ENCODE measurements at regions not wholly inside any gene's neighbourhood (a gene's known extent, or its start where the extent isn't known, plus 50 kb on each side); places are given as distances from the start of the nearest gene placed in this dataset.

DNA sequence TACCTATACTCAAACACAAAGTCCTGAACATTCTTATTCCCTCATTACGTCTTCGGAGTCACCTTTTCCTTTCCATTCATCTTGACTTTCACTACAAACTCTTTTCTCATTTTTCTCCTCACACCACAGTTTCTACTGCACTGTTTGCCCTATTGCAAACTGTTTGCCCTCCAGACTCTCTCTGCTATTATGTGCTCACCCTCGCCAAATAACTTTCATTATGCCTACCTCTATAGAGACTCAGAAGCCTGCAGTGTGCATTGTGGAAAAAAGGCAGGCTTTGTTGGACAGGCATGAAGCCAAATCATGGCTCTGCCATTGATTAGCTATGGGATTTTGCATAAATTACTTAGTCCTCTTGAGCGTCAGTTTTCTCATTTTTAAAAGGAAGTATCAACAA lies 246.6 kb upstream of the CCDC196 start:
- DNase-seq (no peak), ATAC-seq (no peak)
- intact Hi-C loops (cut with DNase I): no loop called here
- WGBS, 4 donors: 86 to 93% (median 90%) methylated on average over 4 of the region's 4 CpGs
- peaks cover 0 to 8% (median 0%) of the 10 kb centered on the region in 12 donors for H3K4me1 ChIP-seq
- H3K4me3 ChIP-seq: no peak overlapping the region
- H3K27ac ChIP-seq: no peak overlapping the region
- peaks cover 0 to 14% (median 0%) of the 10 kb centered on the region in 9 donors for H3K27me3 ChIP-seq
- H3K36me3 ChIP-seq: no peaks in the 10 kb centered on the region
- TF ChIP-seq, protein P1, sequence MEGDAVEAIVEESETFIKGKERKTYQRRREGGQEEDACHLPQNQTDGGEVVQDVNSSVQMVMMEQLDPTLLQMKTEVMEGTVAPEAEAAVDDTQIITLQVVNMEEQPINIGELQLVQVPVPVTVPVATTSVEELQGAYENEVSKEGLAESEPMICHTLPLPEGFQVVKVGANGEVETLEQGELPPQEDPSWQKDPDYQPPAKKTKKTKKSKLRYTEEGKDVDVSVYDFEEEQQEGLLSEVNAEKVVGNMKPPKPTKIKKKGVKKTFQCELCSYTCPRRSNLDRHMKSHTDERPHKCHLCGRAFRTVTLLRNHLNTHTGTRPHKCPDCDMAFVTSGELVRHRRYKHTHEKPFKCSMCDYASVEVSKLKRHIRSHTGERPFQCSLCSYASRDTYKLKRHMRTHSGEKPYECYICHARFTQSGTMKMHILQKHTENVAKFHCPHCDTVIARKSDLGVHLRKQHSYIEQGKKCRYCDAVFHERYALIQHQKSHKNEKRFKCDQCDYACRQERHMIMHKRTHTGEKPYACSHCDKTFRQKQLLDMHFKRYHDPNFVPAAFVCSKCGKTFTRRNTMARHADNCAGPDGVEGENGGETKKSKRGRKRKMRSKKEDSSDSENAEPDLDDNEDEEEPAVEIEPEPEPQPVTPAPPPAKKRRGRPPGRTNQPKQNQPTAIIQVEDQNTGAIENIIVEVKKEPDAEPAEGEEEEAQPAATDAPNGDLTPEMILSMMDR (IDR thresholded peaks at IDR 0.05): no peak
- TF ChIP-seq POLR2A (IDR thresholded peaks at IDR 0.05): no peak
- H3K9me3 ChIP-seq: no peaks in the 10 kb centered on the region

DNA sequence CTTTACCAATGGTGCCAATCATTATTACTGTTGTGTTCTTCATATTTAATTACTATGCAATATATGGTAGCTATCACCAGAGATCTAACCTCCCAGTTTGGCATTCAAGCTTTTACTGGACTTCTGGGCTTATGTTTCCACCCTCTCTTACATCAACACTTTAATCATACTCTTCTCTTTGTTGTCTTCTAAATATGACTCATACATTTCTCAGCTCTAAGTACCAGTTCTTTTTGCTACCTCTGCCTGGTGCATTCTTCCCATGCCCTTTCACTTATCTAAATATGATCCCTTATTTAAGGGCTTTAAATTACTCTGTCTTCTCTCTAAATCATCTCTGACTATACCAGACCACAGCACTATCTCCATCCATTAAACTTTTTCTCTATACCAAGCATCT lies 246.1 kb upstream of the CCDC196 start:
- H3K27me3 ChIP-seq: peaks cover 0 to 9% (median 0%) of the 10 kb centered on the region in 9 donors
- ATAC-seq (no peak), DNase-seq (no peak)
- no peak overlapping the region for H3K27ac ChIP-seq
- no peaks in the 10 kb centered on the region for H3K9me3 ChIP-seq
- H3K4me3 ChIP-seq: no peak overlapping the region
- no peak for TF ChIP-seq POLR2A (IDR thresholded peaks at IDR 0.05)
- TF ChIP-seq, protein P1 (IDR thresholded peaks at IDR 0.05): no peak
- no peaks in the 10 kb centered on the region for H3K36me3 ChIP-seq
- peaks cover 0 to 8% (median 0%) of the 10 kb centered on the region in 12 donors for H3K4me1 ChIP-seq
- intact Hi-C loops (cut with DNase I): no loop called here

GRCh38 chr14:66242001-66242400 lies 244.2 kb upstream of the CCDC196 start:
- intact Hi-C loops (cut with DNase I): no loop called here
- no peak overlapping the region for H3K27ac ChIP-seq
- no peaks in the 10 kb centered on the region for H3K27me3 ChIP-seq
- DNase-seq: no peak
- ATAC-seq: no peak
- no peaks in the 10 kb centered on the region for H3K36me3 ChIP-seq
- no peak overlapping the region for H3K4me3 ChIP-seq
- H3K9me3 ChIP-seq: no peaks in the 10 kb centered on the region
- H3K4me1 ChIP-seq: peaks cover 0 to 8% (median 0%) of the 10 kb centered on the region in 12 donors
- 80 to 100% (median 87%) methylated on average over 1 of the region's 1 CpG for WGBS, 4 donors
- TF ChIP-seq POLR2A (IDR thresholded peaks at IDR 0.05): no peak
- TF ChIP-seq, protein P1 (IDR thresholded peaks at IDR 0.05): no peak

- no peaks in the 10 kb centered on the region for H3K4me1 ChIP-seq
- intact Hi-C loops (cut with DNase I): no loop called here
- WGBS, 4 donors: 82 to 86% (median 84%) methylated on average over 5 of the region's 5 CpGs
- no peak for ATAC-seq
- H3K9me3 ChIP-seq: no peaks in the 10 kb centered on the region
- TF ChIP-seq POLR2A (IDR thresholded peaks at IDR 0.05): no peak
- TF ChIP-seq, protein P1 (IDR thresholded peaks at IDR 0.05): no peak
- no peak for DNase-seq
- H3K4me3 ChIP-seq: no peak overlapping the region
- no peaks in the 10 kb centered on the region for H3K27me3 ChIP-seq
- no peaks in the 10 kb centered on the region for H3K36me3 ChIP-seq
- no peak overlapping the region for H3K27ac ChIP-seq
These were observed 241.3 kb upstream of the CCDC196 start for GRCh38 chr14:66244834-66245233.
